IMR-90 (cell line): ENCODE measurements at regions not wholly inside any gene's neighbourhood (a gene's known extent, or its start where the extent isn't known, plus 50 kb on each side); places are given as distances from the start of the nearest gene placed in this dataset.

Experiments used
- ATAC-seq: fragments of 200-7000 bp; cut with Tn5 transposase; 2 replicates; pipeline ENCODE4 v1.9.1; 2020; ENCODE audit warnings: low read depth, mild to moderate bottlenecking, moderate library complexity
- BruUV-seq: library from RNA; stranded (reverse); fragments of 400-500 nt; replicated peaks from 2 replicates; lab custom pipeline; 2021; lab: Mats Ljungman, UMichigan
- CTCF ChIA-PET: fragments of 300-600 bp; formaldehyde crosslinking; extraction: SDS; loops from one replicate; lab custom pipeline; 2021; ENCODE audit warnings: antibody characterized with exemption; lab: Yijun Ruan, JAX
- POLR2A ChIA-PET: fragments of 300-600 bp; sonication (Branson Sonifier 250); formaldehyde crosslinking; loops from one replicate; lab custom pipeline; 2022; ENCODE audit warnings: antibody characterized with exemption; ENCODE audit not compliant: unreplicated experiment; lab: Charles Lee
- DNase-seq: peaks from one replicate; pipeline ENCODE4 v3.0.0; 2013
- H2AFZ ChIP-seq: replicated peaks from 2 replicates; pipeline ENCODE3; 2013; ENCODE audit warnings: low read length, mild to moderate bottlenecking; ENCODE audit not compliant: poor library complexity
- H2AK5ac ChIP-seq: 2 replicates; pipeline ENCODE4 v1.6.1; 2013; ENCODE audit warnings: low read depth, low read length, inconsistent platforms
- H2AK9ac ChIP-seq: replicated peaks from 2 replicates; pipeline ENCODE3; 2013; ENCODE audit warnings: mild to moderate bottlenecking, low read depth, low read length, moderate library complexity; ENCODE audit not compliant: poor library complexity
- H2BK120ac ChIP-seq: 2 replicates; pipeline ENCODE4 v1.6.1; 2013; ENCODE audit warnings: low read depth, low read length, inconsistent platforms
- H2BK15ac ChIP-seq: 3 replicates; pipeline ENCODE4 v1.6.1; 2013; ENCODE audit warnings: low read depth, low read length, inconsistent platforms
- H2BK20ac ChIP-seq: 2 replicates; pipeline ENCODE4 v1.6.1; 2013; ENCODE audit warnings: low read depth, mild to moderate bottlenecking, inconsistent platforms, low read length, moderate library complexity
- H2BK5ac ChIP-seq: 2 replicates; pipeline ENCODE4 v1.6.1; 2013; ENCODE audit warnings: mild to moderate bottlenecking, low read depth, low read length, inconsistent platforms; ENCODE audit not compliant: poor library complexity, severe bottlenecking
- H3K14ac ChIP-seq: replicated peaks from 2 replicates; pipeline ENCODE4 v1.6.1; 2013; ENCODE audit warnings: low read depth, low read length, inconsistent platforms
- H3K18ac ChIP-seq: 2 replicates; pipeline ENCODE4 v1.6.1; 2013; ENCODE audit warnings: low read depth, low read length, control low read depth
- H3K23ac ChIP-seq: 2 replicates; pipeline ENCODE4 v1.6.1; 2013; ENCODE audit warnings: low read depth, low read length, inconsistent platforms
- H3K27ac ChIP-seq: 2 replicates; pipeline ENCODE4 v1.5.1; 2013; ENCODE audit warnings: mild to moderate bottlenecking, control low read depth, low read length; ENCODE audit not compliant: insufficient read depth
- H3K27me3 ChIP-seq: 2 replicates; pipeline ENCODE4 v1.6.1; 2013; ENCODE audit warnings: low read length; ENCODE audit not compliant: control insufficient read depth, insufficient read depth
- H3K36me3 ChIP-seq: 2 replicates; pipeline ENCODE4 v1.6.1; 2013; ENCODE audit warnings: low read length, mixed read lengths; ENCODE audit not compliant: control insufficient read depth, insufficient read depth
- H3K4ac ChIP-seq: 2 replicates; pipeline ENCODE4 v1.6.1; 2013; ENCODE audit warnings: low read depth, low read length, inconsistent platforms
- H3K4me1 ChIP-seq: 2 replicates; pipeline ENCODE4 v1.6.1; 2013; ENCODE audit warnings: low read length, mixed read lengths; ENCODE audit not compliant: control insufficient read depth, insufficient read depth
- H3K4me2 ChIP-seq: 2 replicates; pipeline ENCODE4 v1.6.1; 2013; ENCODE audit warnings: low read depth, mild to moderate bottlenecking, control low read depth, low read length, moderate library complexity
- H3K4me3 ChIP-seq: 2 replicates; pipeline ENCODE4 v1.5.1; 2013; ENCODE audit warnings: low read depth, mild to moderate bottlenecking, control low read depth, low read length, moderate library complexity; ENCODE audit not compliant: insufficient read depth
- H3K56ac ChIP-seq: 2 replicates; pipeline ENCODE4 v1.6.1; 2013; ENCODE audit warnings: low read length, inconsistent platforms; ENCODE audit not compliant: insufficient read depth; ENCODE audit errors: extremely low read depth
- H3K79me1 ChIP-seq, 2 experiments: 2 replicates each; pipeline ENCODE4 v1.6.1; 2013; ENCODE audit warnings: low read length in 2 of 2, inconsistent platforms in 1 of 2, low read depth in 1 of 2
- H3K9ac ChIP-seq: 2 replicates; pipeline ENCODE4 v1.6.1; 2013; ENCODE audit warnings: low read depth, low read length, control low read depth
- H3K9me1 ChIP-seq: 2 replicates; pipeline ENCODE4 v1.6.1; 2013; ENCODE audit warnings: low read length, inconsistent platforms; ENCODE audit not compliant: insufficient read depth
- H3K9me3 ChIP-seq: 2 replicates; pipeline ENCODE4 v1.6.1; 2013; ENCODE audit warnings: low read length; ENCODE audit not compliant: control insufficient read depth, insufficient read depth
- H4K20me1 ChIP-seq: 2 replicates; pipeline ENCODE4 v1.6.1; 2013; ENCODE audit warnings: low read length, inconsistent platforms; ENCODE audit not compliant: insufficient read depth
- H4K5ac ChIP-seq: 2 replicates; pipeline ENCODE4 v1.6.1; 2013; ENCODE audit warnings: mild to moderate bottlenecking, low read depth, low read length, control low read depth
- H4K8ac ChIP-seq, 2 experiments: 2 replicates each; pipeline ENCODE4 v1.6.1; 2013; ENCODE audit warnings: low read depth in 2 of 2, low read length in 2 of 2, control low read depth in 1 of 2, inconsistent platforms in 1 of 2
- H4K91ac ChIP-seq: 2 replicates; pipeline ENCODE4 v1.6.1; 2013; ENCODE audit warnings: low read depth, low read length, inconsistent platforms; ENCODE audit not compliant: insufficient read depth
- BHLHE40 ChIP-seq: fragments of 150-350 bp; IDR thresholded peaks from 2 replicates; pipeline ENCODE4 v1.6.1; 2016; ENCODE audit warnings: mild to moderate bottlenecking, low read depth, low read length
- CEBPB ChIP-seq: IDR thresholded peaks from 2 replicates; pipeline ENCODE4 v1.6.1; 2012; ENCODE audit warnings: low read depth, low read length, improper control_type of control experiment
- CHD1 ChIP-seq: IDR thresholded peaks from 2 replicates; pipeline ENCODE4 v1.6.1; 2012; ENCODE audit warnings: low read depth, low read length, improper control_type of control experiment
- CTCF ChIP-seq: conservative IDR thresholded peaks from 2 replicates; pipeline ENCODE4 v1.5.1; 2012; ENCODE audit warnings: mild to moderate bottlenecking, low read depth, low read length, improper control_type of control experiment
- ELK1 ChIP-seq: fragments of 150-350 bp; IDR thresholded peaks from 2 replicates; pipeline ENCODE4 v1.6.1; 2016; ENCODE audit warnings: low read depth, mild to moderate bottlenecking, low read length, moderate library complexity, borderline replicate concordance
- FOS ChIP-seq: fragments of 150-350 bp; IDR thresholded peaks from 2 replicates; pipeline ENCODE4 v1.6.1; 2016; ENCODE audit warnings: low read depth, low read length
- MAFK ChIP-seq: IDR thresholded peaks from 2 replicates; pipeline ENCODE4 v1.6.1; 2012; ENCODE audit warnings: low read depth, low read length, improper control_type of control experiment
- MAZ ChIP-seq: IDR thresholded peaks from 2 replicates; pipeline ENCODE4 v1.6.1; 2012; ENCODE audit warnings: low read depth, mild to moderate bottlenecking, low read length, improper control_type of control experiment, moderate library complexity, borderline replicate concordance
- MXI1 ChIP-seq: IDR thresholded peaks from 2 replicates; pipeline ENCODE4 v1.6.1; 2012; ENCODE audit warnings: low read depth, mild to moderate bottlenecking, low read length, moderate library complexity, borderline replicate concordance
- NFE2L2 ChIP-seq: fragments of 150-350 bp; IDR thresholded peaks from 2 replicates; pipeline ENCODE4 v1.6.1; 2016; ENCODE audit warnings: low read depth, mild to moderate bottlenecking, low read length
- POLR2A ChIP-seq: IDR thresholded peaks from 2 replicates; pipeline ENCODE4 v1.6.1; 2012; ENCODE audit warnings: mild to moderate bottlenecking, low read depth, low read length
- RAD21 ChIP-seq: IDR thresholded peaks from 2 replicates; pipeline ENCODE4 v1.6.1; 2012; ENCODE audit warnings: low read length, improper control_type of control experiment
- RCOR1 ChIP-seq: IDR thresholded peaks from 2 replicates; pipeline ENCODE4 v1.6.1; 2012; ENCODE audit warnings: mild to moderate bottlenecking, low read length, improper control_type of control experiment; ENCODE audit not compliant: insufficient replicate concordance
- RFX5 ChIP-seq: IDR thresholded peaks from 2 replicates; pipeline ENCODE4 v1.8.0; 2012; ENCODE audit warnings: low read depth, mild to moderate bottlenecking, low read length, moderate library complexity
- SMC3 ChIP-seq: fragments of 150-350 bp; IDR thresholded peaks from 2 replicates; pipeline ENCODE4 v1.6.1; 2016; ENCODE audit warnings: low read depth, mild to moderate bottlenecking, antibody characterized with exemption, low read length, moderate library complexity
- USF2 ChIP-seq: fragments of 150-350 bp; IDR thresholded peaks from 2 replicates; pipeline ENCODE4 v1.6.1; 2017; ENCODE audit warnings: mild to moderate bottlenecking, antibody characterized with exemption, low read length, low read depth
- WGBS, 2 experiments: methylation state at CpG; one replicate each; pipeline versions ENCODE4 v1.1.5 to v1.1.7; 2013; ENCODE audit warnings: missing lambda C conversion rate in 2 of 2; ENCODE audit not compliant: insufficient read length in 1 of 2; ENCODE audit errors: extremely low coverage in 2 of 2; 5-methylcytosine and 5-hydroxymethylcytosine counted together
- dilution Hi-C: fragments of 300-500 bp; cut with HindIII; formaldehyde crosslinking; loops from one replicate; pipeline ENCODE4 v1.14.3; 2018; ENCODE audit warnings: low sequenced_read_pairs; ENCODE audit not compliant: unreplicated experiment
- in situ Hi-C: fragments of 300-500 bp; cut with MboI; formaldehyde crosslinking; loops from 3 replicates; pipeline ENCODE4 v1.14.3; 2019; ENCODE audit warnings: low sequenced_read_pairs, inconsistent platforms, mixed read lengths
- intact Hi-C: fragments of 100-400 bp; cut with micrococcal nuclease; formaldehyde crosslinking; loops from 2 replicates; pipeline ENCODE4 v1.10.0; 2022

- no peak overlapping the region for H2BK20ac ChIP-seq
- H3K27ac ChIP-seq = no peak overlapping the region
- no peaks in the 10 kb centered on the region; the same call in 1 of the 2 replicates for H3K27me3 ChIP-seq
- no peak overlapping the region for H2AFZ ChIP-seq
- H3K79me1 ChIP-seq = no peaks in the 10 kb centered on the region
- no peak overlapping the region for H4K91ac ChIP-seq
- no peaks in the 10 kb centered on the region for H4K20me1 ChIP-seq
- H3K23ac ChIP-seq = no peak overlapping the region
- ChIA-PET POLR2A (no interaction called here), CTCF (no interaction called here)
- H2AK9ac ChIP-seq = no peak overlapping the region
- H3K4me1 ChIP-seq = no peaks in the 10 kb centered on the region
- WGBS, 2 experiments = no CpG with 5 or more reads among the region's 6 CpGs
- H2BK120ac ChIP-seq = no peak overlapping the region
- TF ChIP-seq USF2 (no peak), MAFK (no peak), RFX5 (no peak), POLR2A (no peak), BHLHE40 (no peak), MAZ (no peak), CHD1 (no peak), NFE2L2 (no peak), RCOR1 (no peak), MXI1 (no peak), ELK1 (no peak), CTCF (no peak), SMC3 (no peak), CEBPB (no peak), FOS (no peak), RAD21 (no peak)
- H3K36me3 ChIP-seq = no peaks in the 10 kb centered on the region
- BruUV-seq = no TSS peak
- no peaks in the 10 kb centered on the region for H3K9me1 ChIP-seq
- H2AK5ac ChIP-seq = no peak overlapping the region
- no peak overlapping the region for H3K4ac ChIP-seq
- no peak overlapping the region for H2BK5ac ChIP-seq
- no peak overlapping the region for H3K18ac ChIP-seq
- H4K8ac ChIP-seq = no peak overlapping the region
- no peak overlapping the region for H2BK15ac ChIP-seq
- H3K4me3 ChIP-seq = no peak overlapping the region
- in situ Hi-C loops = no loop called here
- H3K4me2 ChIP-seq = no peak overlapping the region
- H4K5ac ChIP-seq = no peak overlapping the region
- no peak overlapping the region for H3K14ac ChIP-seq
- H3K9ac ChIP-seq = no peak overlapping the region
- no peak overlapping the region for H3K56ac ChIP-seq
- DNase-seq = no peak
- ATAC-seq = no peak
- peaks cover 2% of the 10 kb centered on the region; the same call in 1 of the 2 replicates for H3K9me3 ChIP-seq
- intact Hi-C loops = no loop called here
- dilution Hi-C loops = no loop called here
These were observed 454.0 kb upstream of the GRAMD2B start for GRCh38 chr5:125969011-125969813.
